HCEC 1CT (cell line): ENCODE measurements at regions not wholly inside any gene's neighbourhood (a gene's known extent, or its start where the extent isn't known, plus 50 kb on each side); places are given as distances from the start of the nearest gene placed in this dataset.

ENCODE experiments used
- DNase-seq: peaks from one replicate; pipeline ENCODE4 v3.0.0-alpha.2; 2017

GRCh38 chr11:91946397-91946951, 278.1 kb upstream of the FAT3 start:
- no peak for DNase-seq

- no peak for DNase-seq
Observed at GRCh38 chr11:91935120-91935519, 289.5 kb upstream of the FAT3 start.

GRCh38 chr11:91932151-91932821, 292.3 kb upstream of the FAT3 start:
- no peak for DNase-seq

- DNase-seq, result no peak
Observed at GRCh38 chr11:91927448-91927847, 297.2 kb upstream of the FAT3 start.

GRCh38 chr11:91926965-91927364, 297.7 kb upstream of the FAT3 start:
- DNase-seq, result no peak

GRCh38 chr11:91922846-91923245, 301.8 kb upstream of the FAT3 start:
- DNase-seq, result no peak

GRCh38 chr11:91921974-91922373, 302.6 kb upstream of the FAT3 start:
- DNase-seq, result no peak

GRCh38 chr11:91913407-91913806, 311.2 kb upstream of the FAT3 start:
- no peak for DNase-seq

- DNase-seq, result no peak
Observed at GRCh38 chr11:91912322-91912721, 312.3 kb upstream of the FAT3 start.

GRCh38 chr11:91906871-91907624, 317.6 kb upstream of the FAT3 start:
- DNase-seq, result no peak

- DNase-seq, result no peak
Observed at GRCh38 chr11:91904792-91905785, 319.5 kb upstream of the FAT3 start.

GRCh38 chr11:91902312-91902711, 322.3 kb upstream of the FAT3 start:
- DNase-seq, result no peak

GRCh38 chr11:91880660-91881059, 344.0 kb upstream of the FAT3 start:
- no peak for DNase-seq

- DNase-seq, result no peak
Observed at GRCh38 chr11:91876746-91877145, 347.9 kb upstream of the FAT3 start.

GRCh38 chr11:91872243-91872642, 352.4 kb upstream of the FAT3 start:
- DNase-seq, result no peak

- DNase-seq, result no peak
Observed at GRCh38 chr11:91871791-91872190, 352.8 kb upstream of the FAT3 start.

GRCh38 chr11:91871048-91871447, 353.6 kb upstream of the FAT3 start:
- no peak for DNase-seq

- DNase-seq, result no peak
Observed at GRCh38 chr11:91869686-91870085, 354.9 kb upstream of the FAT3 start.

GRCh38 chr11:91866642-91867041, 358.0 kb upstream of the FAT3 start:
- no peak for DNase-seq

GRCh38 chr11:91860661-91861060, 364.0 kb upstream of the FAT3 start:
- no peak for DNase-seq

- no peak for DNase-seq
Observed at GRCh38 chr11:91859666-91860065, 365.0 kb upstream of the FAT3 start.

- DNase-seq, result no peak
Observed at GRCh38 chr11:91857179-91857578, 367.4 kb upstream of the FAT3 start.

- DNase-seq, result no peak
Observed at GRCh38 chr11:91854780-91855179, 369.8 kb upstream of the FAT3 start.
